GM18511 (cell line): ENCODE measurements at regions not wholly inside any gene's neighbourhood (a gene's known extent, or its start where the extent isn't known, plus 50 kb on each side); places are given as distances from the start of the nearest gene placed in this dataset.

Experiments used
- ATAC-seq: cut with Tn5 transposase; IDR thresholded peaks from one replicate; pipeline ENCODE4 v1.9.1; 2021; ENCODE audit warnings: mild to moderate bottlenecking, moderate library complexity; ENCODE audit not compliant: unreplicated experiment

DNA sequence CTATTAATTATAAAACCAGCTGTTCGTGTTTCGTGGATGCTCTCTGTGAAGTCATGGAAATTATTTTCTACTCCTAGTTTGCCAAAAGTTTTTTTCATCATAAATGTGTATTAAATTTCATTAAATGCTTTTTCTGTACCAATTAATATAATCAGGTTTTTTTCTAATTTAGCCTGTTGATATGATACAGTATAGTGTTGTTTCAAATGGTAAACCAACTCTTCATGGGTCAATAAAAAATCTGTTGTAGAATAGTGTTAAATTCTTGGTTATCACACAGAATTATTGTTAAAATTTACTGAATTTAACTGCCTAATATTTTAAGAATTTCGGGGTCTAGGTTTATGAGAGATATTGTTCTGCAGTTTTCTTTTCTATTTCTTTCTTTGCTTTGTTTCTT, 505.9 kb upstream of the MANEA start:
- ATAC-seq, result no peak

DNA sequence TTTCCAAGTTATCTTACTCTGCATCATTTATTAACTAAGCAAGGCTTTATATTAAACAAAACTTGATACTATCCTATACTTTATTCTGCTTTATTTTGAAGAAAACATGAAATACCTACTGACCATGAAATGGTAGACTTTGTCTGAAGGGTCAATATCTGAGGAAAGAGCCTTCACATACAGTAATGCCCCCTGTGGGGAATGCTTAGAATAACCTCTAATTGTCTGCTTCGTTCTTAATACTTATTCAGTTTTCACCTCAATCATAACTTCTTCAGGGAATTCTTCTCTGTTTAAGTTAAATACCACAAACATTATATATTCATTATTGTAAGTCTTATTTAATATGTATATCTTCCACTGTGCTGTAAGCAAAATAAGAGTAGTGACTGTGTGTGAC, 498.9 kb upstream of the MANEA start:
- no peak for ATAC-seq

GRCh38 chr6:95081231-95081630, 496.1 kb upstream of the MANEA start:
- no peak for ATAC-seq

- ATAC-seq, result no peak
Measured at GRCh38 chr6:95081949-95082348, 495.4 kb upstream of the MANEA start.

- ATAC-seq, result no peak
Measured at GRCh38 chr6:95083506-95083905, 493.8 kb upstream of the MANEA start.

DNA sequence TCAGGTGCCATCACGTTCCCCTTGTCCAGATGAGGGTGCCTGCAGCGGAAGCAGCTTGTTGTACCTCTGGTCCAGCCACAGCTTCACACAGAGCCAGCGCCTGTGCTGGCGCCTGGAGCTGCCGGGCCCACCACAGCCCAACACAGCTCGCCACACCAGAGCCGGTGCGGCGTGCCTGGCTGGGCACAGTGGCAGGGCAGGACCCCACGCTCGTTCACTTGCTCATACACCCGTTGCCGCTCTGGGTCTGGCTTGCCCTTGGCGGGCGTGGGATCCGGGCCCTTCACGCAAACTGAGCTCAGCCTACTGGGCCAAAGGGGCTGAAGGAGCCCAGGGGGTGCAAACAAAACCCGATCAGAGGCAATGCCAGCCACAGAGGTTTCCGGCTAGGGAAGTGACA, 492.5 kb upstream of the MANEA start:
- ATAC-seq, result no peak

- no peak for ATAC-seq
Measured at GRCh38 chr6:95087394-95088097, 489.8 kb upstream of the MANEA start.

DNA sequence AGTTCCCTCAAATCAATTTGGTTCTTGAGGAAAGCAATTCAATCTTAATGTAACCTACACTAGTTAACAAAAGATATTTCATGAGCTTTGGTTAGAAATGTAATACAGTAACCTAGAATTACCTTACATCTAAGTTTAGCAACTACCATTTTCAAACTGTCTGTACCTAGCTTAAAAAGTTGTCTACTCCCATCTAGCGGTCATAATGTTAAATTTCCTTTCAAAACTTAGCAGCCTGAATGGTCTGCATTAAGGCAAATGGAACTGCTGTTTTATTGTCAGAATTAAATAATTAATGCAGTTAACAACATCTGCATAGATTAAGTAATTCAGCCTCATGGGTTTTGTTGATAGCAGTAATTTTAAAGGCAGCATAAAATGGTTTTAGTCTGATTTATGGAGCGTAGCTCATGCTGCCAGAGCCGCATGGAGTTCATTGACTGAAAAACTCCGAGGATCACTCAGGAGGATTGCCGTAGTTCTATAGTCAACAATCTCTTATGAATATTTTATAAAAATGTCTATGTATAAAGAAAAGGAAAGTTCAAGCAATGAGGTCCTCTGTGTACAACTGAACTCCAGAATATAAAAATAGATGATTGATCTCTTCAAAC, 485.4 kb upstream of the MANEA start:
- ATAC-seq, result peak; percentile 93

DNA sequence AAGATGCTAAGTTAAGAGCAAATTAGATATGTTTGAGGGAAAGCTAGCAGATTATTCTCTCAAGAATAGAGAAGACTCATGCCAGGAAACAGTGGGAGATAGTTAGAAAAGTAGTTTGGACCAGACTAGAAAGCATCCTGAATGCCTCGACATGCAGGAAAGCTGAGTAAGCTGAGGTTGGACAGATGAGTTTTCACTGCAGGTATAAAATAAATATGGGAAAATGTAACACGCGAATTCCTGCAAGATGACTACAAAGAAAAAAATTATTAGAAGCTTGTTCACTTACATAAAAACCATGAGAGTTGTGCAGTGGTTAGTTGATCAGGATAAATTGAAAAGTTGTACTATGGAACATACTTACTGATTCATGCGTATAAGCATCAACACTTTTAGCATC, 484.2 kb upstream of the MANEA start:
- no peak for ATAC-seq

- ATAC-seq, result no peak
Measured at GRCh38 chr6:95094751-95095663, 482.3 kb upstream of the MANEA start.

- ATAC-seq, result no peak
Measured at GRCh38 chr6:95095855-95096254, 481.5 kb upstream of the MANEA start.

DNA sequence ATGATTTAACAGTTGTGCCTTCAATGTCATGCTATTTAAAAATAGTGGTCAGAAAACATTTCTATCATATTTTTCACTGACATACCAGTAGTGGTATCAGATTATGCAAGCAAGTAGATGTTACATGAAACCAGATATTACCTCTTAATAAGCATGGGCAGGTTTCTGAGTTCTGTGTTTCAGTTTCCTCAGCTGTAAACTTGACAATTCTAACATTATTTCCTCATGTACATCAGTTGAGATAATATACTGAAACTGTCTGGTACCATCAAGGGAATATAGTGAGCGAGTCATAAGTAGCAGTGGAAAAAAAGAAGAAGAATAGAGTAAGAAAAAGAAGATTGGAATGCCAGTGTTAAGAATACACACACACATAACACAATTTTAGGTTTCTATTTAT, 477.9 kb upstream of the MANEA start:
- no peak for ATAC-seq

- no peak for ATAC-seq
Measured at GRCh38 chr6:95109212-95109611, 468.1 kb upstream of the MANEA start.

- ATAC-seq, result no peak
Measured at GRCh38 chr6:95110767-95111166, 466.6 kb upstream of the MANEA start.

GRCh38 chr6:95117236-95117635, 460.1 kb upstream of the MANEA start:
- no peak for ATAC-seq

GRCh38 chr6:95119927-95120326, 457.4 kb upstream of the MANEA start:
- ATAC-seq, result no peak

GRCh38 chr6:95120984-95121383, 456.4 kb upstream of the MANEA start:
- no peak for ATAC-seq

- ATAC-seq, result no peak
Measured at GRCh38 chr6:95127261-95127660, 450.1 kb upstream of the MANEA start.

DNA sequence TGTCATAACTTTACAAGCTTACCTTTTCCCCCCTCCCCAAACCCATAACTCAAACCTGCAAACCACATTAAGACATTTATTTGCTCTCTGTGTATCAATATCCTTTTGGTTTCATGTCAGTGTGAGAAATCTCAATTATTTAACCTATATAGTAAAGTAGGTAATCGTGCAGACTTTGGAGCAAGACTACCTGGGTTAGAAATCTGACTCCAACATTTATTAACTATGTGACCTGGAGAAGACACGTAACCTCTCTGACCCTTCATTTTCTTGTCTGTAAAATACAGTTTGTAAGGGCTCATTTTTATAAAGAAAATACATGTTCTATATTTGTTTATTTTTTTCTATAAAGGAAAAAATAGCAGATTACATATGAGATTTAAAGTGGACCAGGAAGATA, 448.9 kb upstream of the MANEA start:
- no peak for ATAC-seq

DNA sequence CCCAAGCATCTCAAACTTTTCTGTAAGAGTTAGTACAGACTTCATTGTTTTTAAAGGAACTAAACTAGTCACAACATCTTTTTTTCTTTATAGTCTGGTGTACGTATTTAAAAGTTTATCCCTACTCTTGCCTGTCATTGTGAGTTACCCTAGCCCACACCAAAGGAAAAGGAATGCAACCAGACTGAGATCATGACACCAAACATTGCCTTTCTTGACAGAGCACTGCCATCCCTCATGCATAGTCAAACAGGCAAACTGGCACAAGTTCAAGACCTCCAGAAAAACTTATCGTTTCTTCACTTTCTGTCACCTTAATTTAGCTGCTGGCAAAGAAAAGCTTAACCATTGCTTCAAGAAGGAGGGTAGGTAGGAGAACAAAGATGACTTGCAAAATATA, 448.4 kb upstream of the MANEA start:
- no peak for ATAC-seq

- ATAC-seq, result no peak
Measured at GRCh38 chr6:95133578-95133977, 443.8 kb upstream of the MANEA start.

DNA sequence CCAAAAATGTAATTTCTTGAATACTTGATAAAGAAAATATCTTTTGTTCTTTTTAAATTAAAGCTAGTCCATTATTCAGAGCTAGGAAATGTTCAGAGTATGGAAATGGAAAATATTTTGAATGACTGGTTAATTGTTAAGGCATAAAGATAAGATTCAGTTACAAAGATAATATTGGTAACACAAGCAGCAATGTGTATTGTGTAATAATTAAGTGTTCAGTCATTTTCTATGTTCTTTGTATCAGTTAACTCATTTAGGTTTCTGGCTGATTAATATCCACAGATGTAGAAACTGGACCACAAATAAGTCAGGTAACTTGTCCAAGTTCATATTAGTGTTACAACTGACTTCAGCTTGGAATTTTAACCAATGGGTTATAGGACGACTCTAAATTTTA, 442.2 kb upstream of the MANEA start:
- ATAC-seq, result no peak
